Central memory CD4-positive, alpha-beta T cell (primary cell): ENCODE measurements at regions not wholly inside any gene's neighbourhood (a gene's known extent, or its start where the extent isn't known, plus 50 kb on each side); places are given as distances from the start of the nearest gene placed in this dataset.

ENCODE experiments used
- DNase-seq: peaks from one replicate; pipeline ENCODE4 v3.0.0; 2022

DNA sequence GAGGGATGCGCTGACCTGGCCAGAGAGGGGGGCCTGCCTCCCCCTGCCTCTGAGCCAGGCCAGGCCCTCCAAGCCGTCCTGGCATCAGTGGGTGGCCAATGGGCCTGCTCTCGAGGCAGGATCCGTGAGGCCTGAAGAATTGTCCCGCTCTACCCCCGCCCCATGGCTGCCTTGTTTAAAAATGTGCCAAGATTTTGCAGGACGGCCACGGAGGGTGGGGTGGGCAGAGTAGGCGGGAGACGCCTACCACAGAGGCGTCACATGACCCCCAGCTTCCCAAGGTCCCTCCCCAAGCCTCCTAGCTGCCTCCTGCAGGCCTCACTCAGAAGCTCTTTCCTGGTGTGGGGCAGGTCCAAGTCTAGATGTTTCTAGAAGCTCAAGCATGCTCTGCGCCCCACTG is 69.5 kb downstream of the ENGASE start:
- DNase-seq, result no peak

DNA sequence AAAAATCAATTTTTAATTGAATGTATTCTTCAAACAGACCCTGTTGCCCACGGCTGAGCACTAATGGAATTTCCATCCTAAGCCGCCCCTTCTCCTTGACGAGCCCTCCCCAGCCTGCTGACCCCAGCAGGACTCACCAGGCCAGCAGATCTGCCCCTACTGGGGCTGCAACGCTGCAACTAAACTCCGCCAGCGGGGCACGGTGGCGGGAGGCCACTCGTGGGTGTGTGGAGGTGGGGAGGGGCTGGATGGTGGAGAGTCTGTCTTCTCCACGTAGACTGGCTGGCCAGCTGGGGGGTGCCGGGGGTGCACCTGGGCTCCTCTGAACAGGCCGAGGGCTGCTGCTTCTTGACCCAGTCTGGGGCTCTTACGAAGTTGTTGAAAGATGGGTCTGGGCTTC is 67.8 kb downstream of the ENGASE start:
- no peak for DNase-seq

DNA sequence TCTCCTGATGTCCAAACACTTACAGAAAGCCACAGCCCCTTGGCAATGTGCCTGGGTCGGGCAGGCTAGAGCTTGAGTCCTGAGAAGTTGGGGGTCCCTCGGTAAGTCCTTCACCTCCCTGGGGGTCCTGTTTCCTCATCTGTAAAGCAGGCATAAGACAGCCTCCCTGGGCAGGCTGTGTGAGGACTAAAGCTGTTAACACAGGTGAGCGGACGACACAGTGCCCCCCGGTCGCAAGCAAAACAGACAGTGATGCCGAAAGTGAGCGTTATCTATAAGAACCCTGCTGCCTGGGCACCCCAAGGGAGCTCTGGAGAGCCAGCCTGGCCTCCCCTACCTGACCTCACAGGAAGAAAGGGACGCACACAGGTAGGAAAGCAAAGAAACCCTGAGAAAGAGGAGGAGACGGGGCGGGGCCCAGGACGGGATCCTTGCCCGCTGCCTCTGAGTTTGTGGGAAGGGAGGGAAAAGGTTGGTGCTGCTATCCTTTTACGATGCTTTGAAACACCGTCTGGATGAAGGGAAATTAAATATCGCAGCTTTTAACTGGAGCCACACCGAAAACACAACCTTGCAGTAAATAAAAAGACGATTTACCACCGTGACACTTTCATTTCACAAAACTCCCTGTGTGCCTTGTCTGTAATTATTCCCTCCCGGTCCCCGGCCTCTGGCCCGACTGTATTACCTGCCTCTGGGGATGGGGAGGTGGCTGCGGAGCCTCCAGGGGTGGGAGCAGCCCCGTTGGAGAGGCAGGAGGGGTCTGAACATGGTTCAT is 67.1 kb downstream of the ENGASE start:
- no peak for DNase-seq

DNA sequence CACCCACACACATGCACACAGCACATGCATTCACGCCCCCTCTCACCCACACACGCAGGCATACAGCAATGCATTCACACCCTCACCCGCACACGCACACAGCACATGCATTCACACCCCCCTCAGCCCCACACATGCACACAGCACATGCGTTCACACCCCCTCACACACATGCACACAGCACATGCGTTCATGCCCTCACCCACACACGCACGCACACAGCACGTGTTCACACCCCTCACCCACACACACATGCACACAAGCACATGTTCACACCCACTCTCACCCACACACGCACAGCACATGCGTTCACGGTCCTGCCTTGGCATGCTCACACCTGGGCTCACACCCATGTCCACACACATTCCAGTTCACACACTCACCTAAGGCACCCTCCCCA is 64.2 kb downstream of the ENGASE start:
- DNase-seq, result no peak

DNA sequence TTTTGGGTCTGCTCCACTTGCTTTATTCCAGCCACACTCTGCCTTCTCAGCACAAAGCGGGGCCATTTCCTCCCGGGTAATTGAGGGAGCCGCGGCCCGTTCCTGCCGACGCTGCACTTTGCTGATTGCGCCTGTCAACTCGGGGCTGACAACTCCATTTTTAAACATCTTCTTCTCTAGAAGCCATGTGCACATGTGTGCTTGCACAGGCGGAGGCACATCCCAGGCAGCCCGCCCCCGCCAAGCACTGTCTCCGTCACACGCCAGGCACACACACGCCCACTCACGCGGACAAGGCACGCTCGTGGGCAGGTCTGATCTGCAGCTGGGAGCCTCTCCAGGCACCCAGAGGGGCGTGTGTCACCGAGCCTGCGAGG is 63.2 kb downstream of the ENGASE start:
- no peak for DNase-seq

DNA sequence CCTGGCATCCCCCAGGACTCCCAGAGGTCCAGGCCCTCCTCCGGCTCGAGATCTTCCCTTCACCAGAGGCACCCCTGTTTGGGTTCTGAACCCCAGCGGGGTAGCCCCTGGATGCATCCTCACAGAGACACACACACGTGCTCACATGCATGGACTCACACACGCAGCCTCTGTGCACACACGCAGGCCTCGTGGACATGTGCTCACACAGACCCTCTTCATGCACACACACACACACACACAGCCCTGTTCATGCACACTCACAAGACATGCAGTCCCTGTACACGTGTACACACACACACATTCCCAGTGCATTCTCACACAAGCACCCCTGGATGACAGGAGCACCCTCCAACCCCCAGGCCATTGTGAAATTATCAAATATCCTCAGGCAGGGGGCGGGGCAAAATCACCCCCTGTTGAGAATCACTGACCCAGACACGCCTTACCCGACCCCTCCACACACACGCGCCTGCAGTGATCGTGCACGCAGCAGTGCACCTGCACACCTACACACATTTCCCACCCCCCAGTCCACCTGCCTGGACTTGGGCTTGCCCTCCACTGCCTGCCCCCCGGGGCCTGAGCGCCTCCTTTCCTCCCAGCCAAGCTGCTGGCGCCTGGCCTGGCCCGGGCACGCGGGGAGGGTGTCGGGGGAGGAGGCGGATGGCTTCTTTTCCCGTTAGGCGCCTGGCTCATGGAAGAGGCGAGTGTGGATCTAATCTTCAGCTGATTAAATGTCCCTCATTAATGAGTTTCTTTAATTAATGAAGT is 62.6 kb downstream of the ENGASE start:
- no peak for DNase-seq

DNA sequence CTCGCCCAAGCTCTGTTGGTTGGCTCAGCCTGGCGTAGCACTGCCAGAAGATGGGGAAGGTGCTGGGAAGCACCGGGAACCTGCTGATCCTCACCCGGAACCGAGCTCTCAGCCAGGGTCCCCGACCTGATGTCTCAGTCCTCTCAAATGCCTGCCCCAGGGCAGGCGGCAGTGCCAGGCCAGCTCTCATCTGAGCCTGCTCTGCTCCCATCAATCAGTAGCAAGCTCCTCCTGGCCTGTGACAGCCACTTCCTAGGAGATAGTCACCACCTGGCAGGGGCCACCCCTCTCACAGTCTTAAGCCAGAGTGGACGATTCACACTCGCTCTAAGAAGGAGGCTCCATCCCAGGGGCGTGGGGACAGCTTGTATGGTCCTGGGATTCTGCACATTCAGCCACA is 62.0 kb downstream of the ENGASE start:
- no peak for DNase-seq
